DOHH2 (cell line): ENCODE measurements at regions not wholly inside any gene's neighbourhood (a gene's known extent, or its start where the extent isn't known, plus 50 kb on each side); places are given as distances from the start of the nearest gene placed in this dataset.
"Not testable (repeated sequence)": the region's sequence is repeated elsewhere in the genome, so short reads cannot be mapped to it uniquely, and the experiment has no call there.

Source experiments
- H3F3A ChIP-seq: fragments of 200-600 bp; sonication (generic), shearing (Covaris generic); 2 replicates; pipeline ENCODE4 v1.6.0; 2016; ENCODE audit warnings: antibody characterized with exemption, mild to moderate bottlenecking; ENCODE audit not compliant: control insufficient read depth, insufficient read depth
- H3K27ac ChIP-seq: fragments of 200-600 bp; sonication (generic); 2 replicates; pipeline ENCODE4 v1.5.1; 2014; ENCODE audit warnings: low read depth, mild to moderate bottlenecking, low read length, moderate library complexity
- H3K27me3 ChIP-seq: fragments of 200-600 bp; sonication (generic); 2 replicates; pipeline ENCODE4 v1.6.1; 2014; ENCODE audit warnings: mild to moderate bottlenecking, low read length, mixed read lengths; ENCODE audit not compliant: control insufficient read depth
- H3K36me3 ChIP-seq: fragments of 200-600 bp; sonication (generic); 2 replicates; pipeline ENCODE4 v1.6.1; 2014; ENCODE audit warnings: mild to moderate bottlenecking, low read length, moderate library complexity, mixed read lengths; ENCODE audit not compliant: control insufficient read depth
- H3K4me1 ChIP-seq: fragments of 200-600 bp; sonication (generic); 2 replicates; pipeline ENCODE4 v1.6.1; 2014; ENCODE audit warnings: mild to moderate bottlenecking, low read length, mixed read lengths; ENCODE audit not compliant: control insufficient read depth
- H3K4me2 ChIP-seq: fragments of 200-600 bp; sonication (generic); 2 replicates; pipeline ENCODE4 v1.6.0; 2014; ENCODE audit warnings: mild to moderate bottlenecking, low read length, moderate library complexity
- H3K4me3 ChIP-seq: fragments of 200-600 bp; sonication (generic); 2 replicates; pipeline ENCODE4 v1.5.1; 2014; ENCODE audit warnings: mild to moderate bottlenecking, low read length, mixed read lengths
- H3K79me2 ChIP-seq: fragments of 200-600 bp; sonication (generic); 2 replicates; pipeline ENCODE4 v1.6.1; 2014; ENCODE audit warnings: mild to moderate bottlenecking, low read length, mixed read lengths; ENCODE audit not compliant: control insufficient read depth
- H3K9me2 ChIP-seq: fragments of 200-600 bp; sonication (generic); replicated peaks from 2 replicates; pipeline ENCODE4 v1.6.1; 2014; ENCODE audit warnings: mild to moderate bottlenecking, low read length, mixed read lengths; ENCODE audit not compliant: control insufficient read depth
- H3K9me3 ChIP-seq: fragments of 200-600 bp; sonication (generic); 2 replicates; pipeline ENCODE4 v1.6.1; 2014; ENCODE audit warnings: antibody characterized with exemption, low read length, mixed read lengths; ENCODE audit not compliant: control insufficient read depth, insufficient read depth
- H4K20me1 ChIP-seq: fragments of 200-600 bp; sonication (generic); 2 replicates; pipeline ENCODE4 v1.6.0; 2014; ENCODE audit warnings: low read depth, mild to moderate bottlenecking, antibody characterized with exemption, low read length, moderate library complexity; ENCODE audit not compliant: control insufficient read depth, insufficient read depth
- CTCF ChIP-seq: fragments of 200-600 bp; sonication (generic); IDR thresholded peaks from one replicate; pipeline ENCODE4 v1.5.1; 2014; ENCODE audit warnings: antibody characterized with exemption, mild to moderate bottlenecking, low read depth, low read length; ENCODE audit not compliant: poor library complexity, severe bottlenecking
- EZH2phosphoT487 ChIP-seq: fragments of 200-600 bp; sonication (generic); IDR thresholded peaks from 2 replicates; pipeline ENCODE4 v1.6.1; 2017; ENCODE audit warnings: borderline replicate concordance, mild to moderate bottlenecking, antibody characterized with exemption, low read length, moderate library complexity, mixed read lengths

- H3K36me3 ChIP-seq, H3K4me3 ChIP-seq, H3F3A ChIP-seq, H3K9me2 ChIP-seq, H3K27me3 ChIP-seq, H3K4me1 ChIP-seq, H4K20me1 ChIP-seq, H3K4me2 ChIP-seq, H3K9me3 ChIP-seq, H3K79me2 ChIP-seq, H3K27ac ChIP-seq: not testable (repeated sequence)
These were observed 193.5 kb upstream of the ATP6AP2 start for GRCh38 chrX:40387311-40387710.

DNA sequence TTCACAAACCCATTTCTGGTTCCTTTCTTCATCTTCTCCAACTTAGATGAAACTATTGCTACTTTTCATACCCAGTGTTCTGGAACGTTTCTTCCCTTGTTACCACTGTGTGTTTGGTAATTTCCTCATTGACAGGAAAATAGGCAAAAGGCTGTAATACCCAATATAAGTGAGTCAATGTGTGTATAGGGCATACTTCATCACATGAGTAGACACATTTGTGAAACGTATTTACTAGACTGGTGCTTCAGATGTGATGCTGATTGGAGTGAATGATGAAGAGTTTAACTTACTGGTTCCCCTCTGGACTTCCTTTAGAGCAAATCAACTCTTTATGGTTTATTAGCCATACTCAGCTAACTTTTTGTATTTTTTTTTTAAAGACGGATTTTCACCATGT, 195.1 kb upstream of the ATP6AP2 start:
- no peak overlapping the region for H3K27ac ChIP-seq
- H3K4me3 ChIP-seq = no peak overlapping the region
- no peaks in the 10 kb centered on the region for H3F3A ChIP-seq
- no peak for TF ChIP-seq EZH2phosphoT487
- no peak for TF ChIP-seq CTCF
- no peaks in the 10 kb centered on the region for H3K9me2 ChIP-seq
- no peaks in the 10 kb centered on the region for H4K20me1 ChIP-seq
- H3K4me2 ChIP-seq = no peak overlapping the region
- no peaks in the 10 kb centered on the region for H3K36me3 ChIP-seq
- no peaks in the 10 kb centered on the region for H3K27me3 ChIP-seq
- no peaks in the 10 kb centered on the region for H3K9me3 ChIP-seq
- no peaks in the 10 kb centered on the region for H3K4me1 ChIP-seq
- no peaks in the 10 kb centered on the region for H3K79me2 ChIP-seq

DNA sequence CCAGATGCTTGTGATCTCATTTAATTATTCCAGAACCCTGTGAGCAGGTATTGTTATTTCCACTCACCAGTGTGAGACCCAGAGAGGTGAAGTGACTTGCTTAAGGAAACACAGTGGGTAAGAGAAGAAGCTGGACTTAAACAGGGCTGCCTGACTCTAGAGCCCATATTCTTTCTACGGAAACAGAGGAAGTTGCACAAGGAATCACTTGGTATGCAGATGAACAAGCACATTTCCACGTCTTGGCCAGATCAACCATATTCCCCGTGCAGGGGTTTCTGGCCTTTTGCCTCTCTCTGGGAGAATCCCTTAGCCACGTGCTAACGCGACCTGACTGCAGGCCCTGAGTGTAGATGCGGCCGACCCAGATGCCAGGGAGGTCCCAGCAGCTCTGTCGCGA, 195.5 kb upstream of the ATP6AP2 start:
- H3F3A ChIP-seq = no peaks in the 10 kb centered on the region
- TF ChIP-seq EZH2phosphoT487 (no peak), CTCF (no peak)
- H3K9me2 ChIP-seq = no peaks in the 10 kb centered on the region
- H3K27me3 ChIP-seq = no peaks in the 10 kb centered on the region
- H3K4me1 ChIP-seq = no peaks in the 10 kb centered on the region
- H3K4me2 ChIP-seq = no peak overlapping the region
- H4K20me1 ChIP-seq = no peaks in the 10 kb centered on the region
- H3K4me3 ChIP-seq = no peak overlapping the region
- H3K9me3 ChIP-seq = no peaks in the 10 kb centered on the region
- H3K79me2 ChIP-seq = no peaks in the 10 kb centered on the region
- H3K36me3 ChIP-seq = no peaks in the 10 kb centered on the region
- H3K27ac ChIP-seq = no peak overlapping the region

- TF ChIP-seq EZH2phosphoT487 (no peak), CTCF (no peak)
- no peaks in the 10 kb centered on the region for H3K79me2 ChIP-seq
- H3K27ac ChIP-seq = no peak overlapping the region
- H3K9me2 ChIP-seq = no peaks in the 10 kb centered on the region
- no peak overlapping the region for H3K4me2 ChIP-seq
- H3K36me3 ChIP-seq = no peaks in the 10 kb centered on the region
- no peaks in the 10 kb centered on the region for H3F3A ChIP-seq
- no peaks in the 10 kb centered on the region for H4K20me1 ChIP-seq
- H3K9me3 ChIP-seq = no peaks in the 10 kb centered on the region
- no peaks in the 10 kb centered on the region for H3K27me3 ChIP-seq
- H3K4me3 ChIP-seq = no peak overlapping the region
- H3K4me1 ChIP-seq = no peaks in the 10 kb centered on the region
These were observed 196.8 kb upstream of the ATP6AP2 start for GRCh38 chrX:40383969-40384368.
